Caco-2 (cell line): ENCODE measurements at regions not wholly inside any gene's neighbourhood (a gene's known extent, or its start where the extent isn't known, plus 50 kb on each side); places are given as distances from the start of the nearest gene placed in this dataset.

Experiments used
- BruUV-seq: library from RNA; stranded (reverse); fragments of 400-500 nt; replicated peaks from 2 replicates; lab custom pipeline; 2021; lab: Mats Ljungman, UMichigan
- CTCF ChIA-PET: fragments of 300-600 bp; sonication (Branson Sonifier 250); formaldehyde crosslinking; loops from one replicate; lab custom pipeline; 2022; ENCODE audit warnings: antibody characterized with exemption; lab: Charles Lee
- POLR2A ChIA-PET: fragments of 300-600 bp; sonication (Branson Sonifier 250); formaldehyde crosslinking; loops from one replicate; lab custom pipeline; 2022; ENCODE audit warnings: antibody characterized with exemption; lab: Charles Lee
- DNase-seq, 2 experiments: peaks; one replicate each; pipeline versions ENCODE4 v3.0.0 to v3.0.0-alpha.2; 2020 to 2022
- H3K27me3 ChIP-seq: replicated peaks from 2 replicates; pipeline ENCODE4 v1.6.0; 2011; ENCODE audit warnings: low read length; ENCODE audit not compliant: control insufficient read depth, insufficient read depth
- H3K36me3 ChIP-seq: 2 replicates; pipeline ENCODE4 v1.5.1; 2011; ENCODE audit warnings: low read length; ENCODE audit not compliant: control insufficient read depth, insufficient read depth
- H3K4me1 ChIP-seq: fragments of 250-450 bp; sonication (Bioruptor Pico); 2 replicates; pipeline ENCODE4 v1.5.1; 2020; ENCODE audit warnings: mild to moderate bottlenecking
- H3K4me3 ChIP-seq: 2 replicates; pipeline ENCODE4 v1.5.1; 2011; ENCODE audit warnings: low read depth, mild to moderate bottlenecking, control low read depth, low read length
- H3K9me3 ChIP-seq: fragments of 250-450 bp; sonication (Bioruptor Pico); 2 replicates; pipeline ENCODE4 v1.5.1; 2020; ENCODE audit warnings: mild to moderate bottlenecking, moderate library complexity
- H3K27ac Mint-ChIP-seq: one replicate; pipeline ENCODE4 v1.8.0; 2022; ENCODE audit warnings: mixed read lengths; ENCODE audit not compliant: unreplicated experiment
- H3K27me3 Mint-ChIP-seq: one replicate; pipeline ENCODE4 v1.8.0; 2022; ENCODE audit warnings: mixed read lengths; ENCODE audit not compliant: insufficient read depth, unreplicated experiment
- H3K36me3 Mint-ChIP-seq: one replicate; pipeline ENCODE4 v1.8.0; 2022; ENCODE audit warnings: mild to moderate bottlenecking, mixed read lengths; ENCODE audit not compliant: insufficient read depth, unreplicated experiment
- H3K4me1 Mint-ChIP-seq: one replicate; pipeline ENCODE4 v1.8.0; 2022; ENCODE audit warnings: low read depth, mixed read lengths; ENCODE audit not compliant: unreplicated experiment
- H3K4me3 Mint-ChIP-seq: one replicate; pipeline ENCODE4 v1.8.0; 2022; ENCODE audit warnings: mild to moderate bottlenecking, moderate library complexity, mixed read lengths; ENCODE audit not compliant: unreplicated experiment
- H3K9me3 Mint-ChIP-seq: one replicate; pipeline ENCODE4 v1.8.0; 2022; ENCODE audit warnings: mixed read lengths; ENCODE audit not compliant: unreplicated experiment
- CTCF ChIP-seq, 2 experiments: fragments of 200-600 bp in 1 of 2; IDR thresholded peaks; 1 replicate in 1 of 2; 2 replicates in 1 of 2; pipeline versions ENCODE4 v1.5.1 to v1.8.0; 2011 to 2022; ENCODE audit warnings: antibody characterized with exemption in 1 of 2, control low read depth in 1 of 2, inconsistent platforms in 1 of 2, low read depth in 1 of 2, low read length in 1 of 2, mild to moderate bottlenecking in 1 of 2, moderate library complexity in 1 of 2; ENCODE audit not compliant: insufficient read depth in 1 of 2, severe bottlenecking in 1 of 2, unreplicated experiment in 1 of 2
- intact Hi-C: fragments of 100-400 bp; cut with micrococcal nuclease; formaldehyde crosslinking; loops from one replicate; pipeline ENCODE4 v1.10.0; 2022; ENCODE audit not compliant: unreplicated experiment

DNA sequence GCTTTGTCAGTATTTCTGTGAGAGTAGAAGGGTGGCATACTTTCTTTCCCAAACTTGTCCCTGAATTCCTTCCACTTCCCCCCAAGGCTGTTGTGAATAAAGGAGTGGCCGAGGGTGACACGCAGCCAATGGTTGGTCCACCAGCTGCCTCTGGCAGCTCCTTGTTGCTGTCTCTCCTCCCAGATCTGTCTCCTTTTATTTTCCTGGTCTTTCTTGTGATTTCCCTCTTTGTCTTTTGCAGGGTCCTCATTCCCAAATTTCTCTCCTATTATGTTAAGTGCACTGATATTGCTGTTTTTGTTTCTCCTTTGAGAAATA, 137.5 kb upstream of the HMHB1 start:
- no peaks in the 10 kb centered on the region for H3K9me3 ChIP-seq
- Mint-ChIP-seq H3K27me3 (no peaks in the 10 kb centered on the region), H3K9me3 (peaks cover 20% of the 10 kb centered on the region), H3K36me3 (no peaks in the 10 kb centered on the region), H3K4me3 (peak overlapping the region; percentile 27), H3K4me1 (peaks cover 46% of the 10 kb centered on the region), H3K27ac (peak overlapping the region; percentile 91)
- no peaks in the 10 kb centered on the region for H3K36me3 ChIP-seq
- ChIA-PET CTCF (no interaction called here), POLR2A (interaction anchor here (0.7 kb wide), 2 partner anchors 15 to 507 kb away, joined by 3 read pairs; no protein-coding TSS in a partner anchor)
- H3K27me3 ChIP-seq, result no peaks in the 10 kb centered on the region
- DNase-seq, result peak in 1 of 2 experiments; percentile 24
- peaks cover 40% of the 10 kb centered on the region for H3K4me1 ChIP-seq
- TF ChIP-seq CTCF (IDR thresholded peaks at IDR 0.05; ENCODE audit: insufficient read depth in 1 of 2, low read depth in 1 of 2, low read length in 1 of 2, severe bottlenecking in 1 of 2, unreplicated experiment in 1 of 2), result no peak
- intact Hi-C loops, result loop anchor here (1.0 to 10.0 kb wide), 5 partner anchors 15 to 257 kb away; no protein-coding TSS in a partner anchor
- no TSS peak for BruUV-seq
- H3K4me3 ChIP-seq, result no peak overlapping the region

GRCh38 chr5:143673676-143674468, 138.1 kb upstream of the HMHB1 start:
- BruUV-seq, result no TSS peak
- Mint-ChIP-seq H3K9me3 (peaks cover 15% of the 10 kb centered on the region), H3K4me1 (peaks cover 46% of the 10 kb centered on the region), H3K27ac (peak overlapping the region; percentile 91), H3K36me3 (no peaks in the 10 kb centered on the region), H3K4me3 (peak overlapping the region; percentile 27), H3K27me3 (no peaks in the 10 kb centered on the region)
- Histone ChIP-seq H3K4me3 (no peak overlapping the region), H3K27me3 (no peaks in the 10 kb centered on the region), H3K4me1 (peaks cover 40% of the 10 kb centered on the region), H3K9me3 (no peaks in the 10 kb centered on the region), H3K36me3 (no peaks in the 10 kb centered on the region)
- peak in 1 of 2 experiments; percentile 35 for DNase-seq
- TF ChIP-seq CTCF (IDR thresholded peaks at IDR 0.05; ENCODE audit: insufficient read depth in 1 of 2, low read depth in 1 of 2, low read length in 1 of 2, severe bottlenecking in 1 of 2, unreplicated experiment in 1 of 2), result no peak
- intact Hi-C loops, result loop anchor here (1.0 to 10.0 kb wide), 5 partner anchors 15 to 257 kb away; no protein-coding TSS in a partner anchor
- POLR2A ChIA-PET, result interaction anchor here (0.7 kb wide), 2 partner anchors 15 to 507 kb away, joined by 3 read pairs; no protein-coding TSS in a partner anchor
- CTCF ChIA-PET, result no interaction called here

GRCh38 chr5:143672806-143673205, 139.2 kb upstream of the HMHB1 start:
- CTCF ChIA-PET, result no interaction called here
- H3K27me3 ChIP-seq, result no peaks in the 10 kb centered on the region
- H3K36me3 ChIP-seq, result no peaks in the 10 kb centered on the region
- peaks cover 40% of the 10 kb centered on the region for H3K4me1 ChIP-seq
- Mint-ChIP-seq H3K36me3 (no peaks in the 10 kb centered on the region), H3K27ac (peak overlapping the region; percentile 30), H3K4me1 (peaks cover 46% of the 10 kb centered on the region), H3K4me3 (no peak overlapping the region), H3K9me3 (peaks cover 9% of the 10 kb centered on the region), H3K27me3 (no peaks in the 10 kb centered on the region)
- H3K9me3 ChIP-seq, result no peaks in the 10 kb centered on the region
- no peak overlapping the region for H3K4me3 ChIP-seq
- no peak for DNase-seq
- POLR2A ChIA-PET, result no interaction called here
- TF ChIP-seq CTCF (IDR thresholded peaks at IDR 0.05; ENCODE audit: insufficient read depth in 1 of 2, low read depth in 1 of 2, low read length in 1 of 2, severe bottlenecking in 1 of 2, unreplicated experiment in 1 of 2), result no peak
- intact Hi-C loops, result loop anchor here (5.0 to 10.0 kb wide), 3 partner anchors 106 to 256 kb away; no protein-coding TSS in a partner anchor
- BruUV-seq, result no TSS peak
